Heart left ventricle (tissue), 16 donors: ENCODE measurements at regions not wholly inside any gene's neighbourhood (a gene's known extent, or its start where the extent isn't known, plus 50 kb on each side); places are given as distances from the start of the nearest gene placed in this dataset.

ENCODE experiments used
- ATAC-seq, 4 donors: fragments of 200-7000 bp; cut with Tn5 transposase; one replicate each; pipeline ENCODE4 v1.9.1; 2020 to 2022; ENCODE audit warnings: moderate library complexity in 4 of 4, mild to moderate bottlenecking in 3 of 4, moderate number of reproducible peaks in 1 of 4
- DNase-seq, 5 donors: peaks; one replicate each; pipeline ENCODE4 v3.0.0-alpha.2; 2020
- H3K27ac ChIP-seq, 12 donors: fragments of 200-600 bp; sonication (generic) in 4 of 12; one replicate each; pipeline versions ENCODE4 v1.5.0 to v1.8.0; 2016 to 2022; ENCODE audit warnings: mild to moderate bottlenecking in 2 of 12
- H3K27me3 ChIP-seq, 9 donors: fragments of 200-600 bp; sonication (generic) in 2 of 9; one replicate each; pipeline versions ENCODE4 v1.5.1 to v1.8.0; 2016 to 2022; ENCODE audit warnings: mild to moderate bottlenecking in 3 of 9
- H3K36me3 ChIP-seq, 9 donors: fragments of 200-600 bp; sonication (generic) in 2 of 9; one replicate each; pipeline versions ENCODE4 v1.5.0 to v1.8.0; 2018 to 2022; ENCODE audit warnings: mild to moderate bottlenecking in 2 of 9
- H3K4me1 ChIP-seq, 12 donors: fragments of 200-600 bp; sonication (generic) in 4 of 12; one replicate each; pipeline versions ENCODE4 v1.5.0 to v1.8.0; 2016 to 2022; ENCODE audit warnings: mild to moderate bottlenecking in 3 of 12
- H3K4me3 ChIP-seq, 12 donors: fragments of 200-600 bp; sonication (generic) in 4 of 12; one replicate each; pipeline versions ENCODE4 v1.5.0 to v1.8.0; 2017 to 2022; ENCODE audit warnings: mild to moderate bottlenecking in 9 of 12, moderate library complexity in 4 of 12
- H3K9me3 ChIP-seq, 12 donors: fragments of 200-600 bp; sonication (generic) in 4 of 12; one replicate each; pipeline versions ENCODE4 v1.5.0 to v1.8.0; 2016 to 2022; ENCODE audit warnings: mild to moderate bottlenecking in 1 of 12
- CTCF ChIP-seq, 12 donors: fragments of 200-600 bp; sonication (generic) in 4 of 12; IDR thresholded peaks; one replicate each; pipeline versions ENCODE4 v1.5.0 to v1.8.0; 2018 to 2022; ENCODE audit warnings: antibody characterized with exemption in 12 of 12, mild to moderate bottlenecking in 5 of 12
- POLR2A ChIP-seq, 2 donors: fragments of 450-650 bp; IDR thresholded peaks; one replicate each; pipeline ENCODE4 v1.6.1; 2017; ENCODE audit warnings: antibody characterized with exemption in 2 of 2, mild to moderate bottlenecking in 2 of 2, moderate library complexity in 2 of 2
- WGBS, 4 donors: extraction: QIAGEN DNeasy Blood & Tissue Kit in 2 of 4; methylation state at CpG; one replicate each; pipeline versions ENCODE4 v1.1.5 to v1.1.7; 2013 to 2018; 5-methylcytosine and 5-hydroxymethylcytosine counted together
- intact Hi-C, 10 donors: fragments of 100-400 bp; cut with DNase I; formaldehyde crosslinking; loops; one replicate each; pipeline versions ENCODE4 v1.11.1 to v1.14.2; 2022
- donor health status: ischemic (EF 13 %, LVEDD 7.1; RV severe dilation, severe dysfunction).
- donor health status: healthy with polysubstance abuse.
- donor health status: DM: no; HTN: yes; CAD: no.
- donor health status: DM: no; HTN: no; CAD: no.
- donor health status: ischemic (EF 25% LVEDD 6.9; RV normal size, moderate dysfunction).
- donor health status: ischemic (EF 25% LVEDD 5.7; RV mildly dilated, moderate dysfunction).
- donor health status: healthy.
- donor health status: DM: yes; HTN: yes; CAD: no.
- donor health status: ischemic (EF 35%, LVEDD 5.7; RV mildly dilated, moderate dysfunction).
- donor health status: nonischemic (EF 11% LVEDD 7.7; RV severe dilation, severe dysfunction).
- donor health status: DM: yes; HTN: yes; CAD: no.
- donor health status: PGD.
- donor health status: ischemic (EF 29% LVEDD 5.4; RV normal size, mild dysfunction).
- donor health status: nonischemic (EF 23%, LVEDD 6.1; RV moderate dilation, normal function).

- no peak for TF ChIP-seq CTCF (IDR thresholded peaks at IDR 0.05)
- no peak for TF ChIP-seq POLR2A (IDR thresholded peaks at IDR 0.05)
- H3K4me1 ChIP-seq: no peaks in the 10 kb centered on the region
- DNase-seq (no peak), ATAC-seq (no peak)
- H3K4me3 ChIP-seq: no peak overlapping the region
- intact Hi-C loops: no loop called here
- H3K36me3 ChIP-seq: no peaks in the 10 kb centered on the region
- 90 to 98% (median 90%) methylated on average over 2 of the region's 2 CpGs for WGBS, 4 donors
- H3K27me3 ChIP-seq: no peaks in the 10 kb centered on the region
- no peaks in the 10 kb centered on the region for H3K9me3 ChIP-seq
- no peak overlapping the region for H3K27ac ChIP-seq
Observed at GRCh38 chr7:114761973-114762372, 159.9 kb upstream of the MDFIC start.

GRCh38 chr7:114765331-114766040, 156.4 kb upstream of the MDFIC start:
- intact Hi-C loops: no loop called here
- 66 to 77% (median 73%) methylated on average over 2 of the region's 2 CpGs for WGBS, 4 donors
- no peak for TF ChIP-seq POLR2A (IDR thresholded peaks at IDR 0.05)
- TF ChIP-seq CTCF (IDR thresholded peaks at IDR 0.05): no peak

GRCh38 chr7:114766041-114766356, 155.9 kb upstream of the MDFIC start:
- H3K9me3 ChIP-seq: peaks cover 0 to 4% (median 0%) of the 10 kb centered on the region in 12 donors
- no peaks in the 10 kb centered on the region for H3K36me3 ChIP-seq
- WGBS, 4 donors: 80 to 88% (median 86%) methylated on average over 5 of the region's 5 CpGs
- H3K4me1 ChIP-seq: no peaks in the 10 kb centered on the region
- H3K27me3 ChIP-seq: no peaks in the 10 kb centered on the region
- ATAC-seq (no peak), DNase-seq (no peak)
- H3K27ac ChIP-seq: no peak overlapping the region
- intact Hi-C loops: no loop called here
- H3K4me3 ChIP-seq: no peak overlapping the region
- TF ChIP-seq CTCF (IDR thresholded peaks at IDR 0.05) (no peak), POLR2A (IDR thresholded peaks at IDR 0.05) (no peak)

More at GRCh38 chr7:114765331-114766040, 156.4 kb upstream of the MDFIC start:
- no peaks in the 10 kb centered on the region for H3K27me3 ChIP-seq
- no peak for DNase-seq
- H3K9me3 ChIP-seq: no peaks in the 10 kb centered on the region
- H3K27ac ChIP-seq: no peak overlapping the region
- no peaks in the 10 kb centered on the region for H3K4me1 ChIP-seq
- no peak for ATAC-seq
- H3K36me3 ChIP-seq: no peaks in the 10 kb centered on the region
- no peak overlapping the region for H3K4me3 ChIP-seq

- no peaks in the 10 kb centered on the region for H3K36me3 ChIP-seq
- no peak for ATAC-seq
- TF ChIP-seq CTCF (IDR thresholded peaks at IDR 0.05) (no peak), POLR2A (IDR thresholded peaks at IDR 0.05) (no peak)
- no peak overlapping the region for H3K27ac ChIP-seq
- 89 to 92% (median 90%) methylated on average over 1 of the region's 1 CpG for WGBS, 4 donors
- no peaks in the 10 kb centered on the region for H3K9me3 ChIP-seq
- H3K27me3 ChIP-seq: no peaks in the 10 kb centered on the region
- no peak for DNase-seq
- H3K4me1 ChIP-seq: no peaks in the 10 kb centered on the region
- intact Hi-C loops: no loop called here
- H3K4me3 ChIP-seq: no peak overlapping the region
Observed at GRCh38 chr7:114777288-114777687, 144.6 kb upstream of the MDFIC start.
